GM12892 (cell line): ENCODE measurements at regions not wholly inside any gene's neighbourhood (a gene's known extent, or its start where the extent isn't known, plus 50 kb on each side); places are given as distances from the start of the nearest gene placed in this dataset.

Experiments used
- POLR2A ChIP-seq: IDR thresholded peaks from 2 replicates; pipeline ENCODE4 v1.6.1; 2011; ENCODE audit warnings: low read depth, low read length, control low read depth
- POLR2AphosphoS5 ChIP-seq: IDR thresholded peaks from 2 replicates; pipeline ENCODE4 v1.6.1; 2011; ENCODE audit warnings: low read depth, low read length, control low read depth
- TAF1 ChIP-seq: IDR thresholded peaks from 2 replicates; pipeline ENCODE4 v1.6.1; 2011; ENCODE audit warnings: low read depth, mild to moderate bottlenecking, control low read depth, low read length, borderline replicate concordance

DNA sequence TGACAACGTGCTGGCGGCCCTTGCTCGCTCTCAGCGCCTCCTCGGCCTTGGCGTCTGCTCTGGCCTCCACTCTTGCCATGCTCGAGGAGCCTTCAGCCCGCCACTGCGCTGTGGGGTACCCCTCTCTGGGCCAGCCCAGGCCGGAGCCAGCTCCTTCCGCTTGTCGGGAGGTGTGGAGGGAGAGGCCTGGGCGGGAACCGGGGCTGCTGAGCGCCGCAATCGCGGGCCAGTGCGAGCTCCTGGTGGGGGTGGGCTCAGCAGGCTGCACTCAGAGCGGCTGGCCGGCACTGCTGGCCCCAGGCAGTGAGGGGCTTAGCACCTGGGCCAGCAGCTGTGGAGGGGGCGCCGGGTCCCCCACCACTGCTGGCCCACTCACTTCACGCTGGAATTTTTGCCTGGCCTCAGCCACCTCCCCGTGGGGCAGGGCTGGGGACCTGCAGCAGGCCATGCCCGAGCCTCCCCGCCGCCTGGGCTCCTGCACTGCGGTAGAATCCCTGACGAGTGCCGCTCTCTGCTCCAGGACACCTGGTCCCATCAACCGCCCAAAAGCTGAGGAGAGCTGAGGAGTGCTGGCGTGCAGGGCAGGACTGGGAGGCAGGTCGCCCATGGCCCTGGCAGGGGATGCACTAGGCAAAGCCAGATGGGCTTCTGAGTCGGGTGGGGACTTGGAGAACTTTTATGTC, 372.2 kb upstream of the NRG3 start:
- TF ChIP-seq TAF1 (no peak), POLR2A (no peak), POLR2AphosphoS5 (no peak)
